ENCODE measurements at regions not wholly inside any gene's neighbourhood (a gene's known extent, or its start where the extent isn't known, plus 50 kb on each side); places are given as distances from the start of the nearest gene placed in this dataset.

GRCh38 chr2:181764095-181764963 is 84.0 kb upstream of the NEUROD1 start:
- DNase-seq (ENCODE audit: low read depth) = no peak
- TF ChIP-seq CTCF (IDR thresholded peaks at IDR 0.05; ENCODE audit: insufficient read depth, low read depth, low read length) = no peak
- no peak overlapping the region for H3K4me3 ChIP-seq (ENCODE audit: low read depth, low read length)

GRCh38 chr2:181766129-181766528 is 85.8 kb upstream of the NEUROD1 start:
- TF ChIP-seq CTCF (IDR thresholded peaks at IDR 0.05; ENCODE audit: insufficient read depth, low read depth, low read length) = no peak
- no peak for DNase-seq (ENCODE audit: low read depth)
- no peak overlapping the region for H3K4me3 ChIP-seq (ENCODE audit: low read depth, low read length)

- no peak overlapping the region for H3K4me3 ChIP-seq (ENCODE audit: low read depth, low read length)
- no peak for DNase-seq (ENCODE audit: low read depth)
- TF ChIP-seq CTCF (IDR thresholded peaks at IDR 0.05; ENCODE audit: insufficient read depth, low read depth, low read length) = no peak
Measured at GRCh38 chr2:181770150-181770549, 89.8 kb upstream of the NEUROD1 start.

GRCh38 chr2:181771356-181771755 is 91.0 kb upstream of the NEUROD1 start:
- DNase-seq (ENCODE audit: low read depth) = no peak
- no peak for TF ChIP-seq CTCF (IDR thresholded peaks at IDR 0.05; ENCODE audit: insufficient read depth, low read depth, low read length)
- no peak overlapping the region for H3K4me3 ChIP-seq (ENCODE audit: low read depth, low read length)

GRCh38 chr2:181772334-181772733 is 92.0 kb upstream of the NEUROD1 start:
- no peak for DNase-seq (ENCODE audit: low read depth)
- H3K4me3 ChIP-seq (ENCODE audit: low read depth, low read length) = no peak overlapping the region
- no peak for TF ChIP-seq CTCF (IDR thresholded peaks at IDR 0.05; ENCODE audit: insufficient read depth, low read depth, low read length)

- no peak for TF ChIP-seq CTCF (IDR thresholded peaks at IDR 0.05; ENCODE audit: insufficient read depth, low read depth, low read length)
- H3K4me3 ChIP-seq (ENCODE audit: low read depth, low read length) = no peak overlapping the region
- DNase-seq (ENCODE audit: low read depth) = no peak
Measured at GRCh38 chr2:181772777-181773176, 92.5 kb upstream of the NEUROD1 start.

- H3K4me3 ChIP-seq (ENCODE audit: low read depth, low read length) = no peak overlapping the region
- TF ChIP-seq CTCF (IDR thresholded peaks at IDR 0.05; ENCODE audit: insufficient read depth, low read depth, low read length) = no peak
- DNase-seq (ENCODE audit: low read depth) = peak; percentile 28
Measured at GRCh38 chr2:181774685-181775084, 94.4 kb upstream of the NEUROD1 start.

All from fibroblast of villous mesenchyme (primary cell).